Thyroid gland (tissue), 4 donors: ENCODE measurements at regions not wholly inside any gene's neighbourhood (a gene's known extent, or its start where the extent isn't known, plus 50 kb on each side); places are given as distances from the start of the nearest gene placed in this dataset.
"Not testable (repeated sequence)": the region's sequence is repeated elsewhere in the genome, so short reads cannot be mapped to it uniquely, and the experiment has no call there.

Source experiments
- DNase-seq, 2 donors: peaks; one replicate each; pipeline ENCODE4 v3.0.0-alpha.2; 2019
- H3K27ac ChIP-seq, 3 donors: fragments of 200-600 bp; sonication (generic); 1 replicate in 2 of 3; 2 replicates in 1 of 3; pipeline ENCODE4 v1.5.1; 2016 to 2019; ENCODE audit warnings: mild to moderate bottlenecking in 1 of 3, moderate library complexity in 1 of 3
- H3K27me3 ChIP-seq: fragments of 200-600 bp; sonication (generic); one replicate; pipeline ENCODE4 v1.5.1; 2019
- H3K36me3 ChIP-seq, 2 donors: fragments of 200-600 bp; sonication (generic); one replicate each; pipeline ENCODE4 v1.5.1; 2016 to 2019
- H3K4me1 ChIP-seq, 2 donors: fragments of 200-600 bp; sonication (generic); one replicate each; pipeline ENCODE4 v1.5.1; 2017 to 2019
- H3K4me3 ChIP-seq, 3 donors: fragments of 200-600 bp; sonication (generic); replicated peaks in 1 of 3; 1 replicate in 2 of 3; 2 replicates in 1 of 3; pipeline ENCODE4 v1.5.1; 2016; ENCODE audit warnings: mild to moderate bottlenecking in 1 of 3
- H3K9me3 ChIP-seq: fragments of 200-600 bp; sonication (generic); one replicate; pipeline ENCODE4 v1.5.1; 2017
- CTCF ChIP-seq, 6 experiments: fragments of 200-600 bp in 3 of 6; fragments of 450-650 bp in 3 of 6; sonication (generic) in 3 of 6; IDR thresholded peaks; one replicate each; pipeline ENCODE4 v1.5.1; 2016 to 2019; ENCODE audit warnings: antibody characterized with exemption in 6 of 6, mild to moderate bottlenecking in 2 of 6, inconsistent platforms in 1 of 6, moderate library complexity in 1 of 6
- POLR2A ChIP-seq, 2 donors: fragments of 450-650 bp; IDR thresholded peaks; one replicate each; pipeline ENCODE4 v1.6.1; 2017; ENCODE audit warnings: antibody characterized with exemption in 2 of 2, mild to moderate bottlenecking in 2 of 2, moderate library complexity in 1 of 2
- WGBS, 2 donors: methylation state at CpG; one replicate each; pipeline ENCODE4 v1.1.5; 2017; 5-methylcytosine and 5-hydroxymethylcytosine counted together
- intact Hi-C: fragments of 100-400 bp; cut with DNase I; formaldehyde crosslinking; loops from one replicate; pipeline ENCODE4 v1.15.1; 2023

GRCh38 chr6:33885132-33886057 is 81.6 kb upstream of the MLN start:
- intact Hi-C loops = no loop called here
- H3K9me3 ChIP-seq = no peaks in the 10 kb centered on the region
- H3K27ac ChIP-seq = no peak overlapping the region

GRCh38 chr6:33883621-33884020 is 79.8 kb upstream of the MLN start:
- WGBS, 2 donors = 90 to 93% methylated on average over 4 of the region's 4 CpGs
- DNase-seq, intact Hi-C loops, H3K36me3 ChIP-seq, H3K27ac ChIP-seq, H3K27me3 ChIP-seq, H3K9me3 ChIP-seq, H3K4me1 ChIP-seq, H3K4me3 ChIP-seq: not testable (repeated sequence)

More at GRCh38 chr6:33885132-33886057, 81.6 kb upstream of the MLN start:
- H3K4me3 ChIP-seq = no peak overlapping the region
- no peak for DNase-seq
- no peaks in the 10 kb centered on the region for H3K27me3 ChIP-seq
- no peaks in the 10 kb centered on the region for H3K36me3 ChIP-seq
- TF ChIP-seq CTCF (IDR thresholded peaks at IDR 0.05) (no peak), POLR2A (IDR thresholded peaks at IDR 0.05) (no peak)
- H3K4me1 ChIP-seq = no peaks in the 10 kb centered on the region
- 84 to 95% methylated on average over 5 of the region's 5 CpGs for WGBS, 2 donors

- TF ChIP-seq POLR2A (IDR thresholded peaks at IDR 0.05) = no peak
- Histone ChIP-seq H3K27ac (no peak overlapping the region), H3K4me3 (no peak overlapping the region), H3K4me1 (no peaks in the 10 kb centered on the region), H3K36me3 (no peaks in the 10 kb centered on the region), H3K9me3 (no peaks in the 10 kb centered on the region), H3K27me3 (no peaks in the 10 kb centered on the region)
- 65 to 81% methylated on average over 8 of the region's 8 CpGs for WGBS, 2 donors
- intact Hi-C loops = no loop called here
- DNase-seq = no peak
Observed at GRCh38 chr6:33882154-33882553, 78.4 kb upstream of the MLN start.

GRCh38 chr6:33880766-33881165 is 77.0 kb upstream of the MLN start:
- intact Hi-C loops = no loop called here

GRCh38 chr6:33880104-33880678 is 76.4 kb upstream of the MLN start:
- Histone ChIP-seq H3K27me3 (no peaks in the 10 kb centered on the region), H3K9me3 (no peaks in the 10 kb centered on the region), H3K36me3 (no peaks in the 10 kb centered on the region), H3K4me1 (peaks cover 0 to 6% of the 10 kb centered on the region in 2 donors), H3K27ac (no peak overlapping the region), H3K4me3 (no peak overlapping the region)
- TF ChIP-seq CTCF (IDR thresholded peaks at IDR 0.05) = no peak
- no peak for TF ChIP-seq POLR2A (IDR thresholded peaks at IDR 0.05)
- 89 to 93% methylated on average over 10 of the region's 10 CpGs for WGBS, 2 donors
- intact Hi-C loops = no loop called here
- DNase-seq = no peak

More at GRCh38 chr6:33880766-33881165, 77.0 kb upstream of the MLN start:
- Histone ChIP-seq H3K27ac (no peak overlapping the region), H3K4me3 (no peak overlapping the region), H3K9me3 (no peaks in the 10 kb centered on the region), H3K36me3 (no peaks in the 10 kb centered on the region), H3K27me3 (no peaks in the 10 kb centered on the region), H3K4me1 (peaks cover 0 to under 1% of the 10 kb centered on the region in 2 donors)
- no peak for DNase-seq
- no peak for TF ChIP-seq CTCF (IDR thresholded peaks at IDR 0.05)
- TF ChIP-seq POLR2A (IDR thresholded peaks at IDR 0.05) = no peak
- WGBS, 2 donors = 44 to 52% methylated on average over 12 of the region's 12 CpGs

GRCh38 chr6:33878562-33878961 is 74.8 kb upstream of the MLN start:
- H3K4me1 ChIP-seq = peaks cover 0 to 9% of the 10 kb centered on the region in 2 donors
- intact Hi-C loops = no loop called here
- no peaks in the 10 kb centered on the region for H3K36me3 ChIP-seq
- H3K9me3 ChIP-seq = no peaks in the 10 kb centered on the region
- H3K27ac ChIP-seq = no peak overlapping the region
- WGBS, 2 donors = 79 to 81% methylated on average over 4 of the region's 4 CpGs
- no peak overlapping the region for H3K4me3 ChIP-seq
- no peak for TF ChIP-seq CTCF (IDR thresholded peaks at IDR 0.05)
- TF ChIP-seq POLR2A (IDR thresholded peaks at IDR 0.05) = no peak
- H3K27me3 ChIP-seq = no peaks in the 10 kb centered on the region
- no peak for DNase-seq
